BJ (cell line): ENCODE measurements at regions not wholly inside any gene's neighbourhood (a gene's known extent, or its start where the extent isn't known, plus 50 kb on each side); places are given as distances from the start of the nearest gene placed in this dataset.

Experiments used
- CTCF ChIA-PET: fragments of 350-600 bp; formaldehyde crosslinking; extraction: SDS; loops from one replicate; lab custom pipeline; 2021; ENCODE audit warnings: antibody characterized with exemption, inconsistent platforms; lab: Yijun Ruan, JAX
- POLR2A ChIA-PET: fragments of 300-600 bp; sonication (Branson Sonifier 250); formaldehyde crosslinking; extraction: SDS; loops from one replicate; lab custom pipeline; 2021; ENCODE audit warnings: antibody characterized with exemption; lab: Charles Lee
- DNase-seq: peaks from one replicate; pipeline ENCODE4 v3.0.0-alpha.2; 2011; ENCODE audit warnings: low read depth
- H3K27me3 ChIP-seq: 2 replicates; pipeline ENCODE4 v1.6.0; 2011; ENCODE audit warnings: low read length; ENCODE audit not compliant: control insufficient read depth, insufficient read depth
- H3K36me3 ChIP-seq: 2 replicates; pipeline ENCODE4 v1.5.1; 2011; ENCODE audit warnings: low read length; ENCODE audit not compliant: control insufficient read depth, insufficient read depth
- H3K4me3 ChIP-seq: 2 replicates; pipeline ENCODE4 v1.5.1; 2011; ENCODE audit warnings: low read depth, mild to moderate bottlenecking, control low read depth, low read length
- CTCF ChIP-seq: IDR thresholded peaks from 2 replicates; pipeline ENCODE4 v1.5.1; 2011; ENCODE audit warnings: low read depth, mild to moderate bottlenecking, control low read depth, inconsistent platforms, low read length, moderate library complexity; ENCODE audit not compliant: insufficient read depth

- no peak for DNase-seq
- ChIA-PET CTCF (no interaction called here), POLR2A (no interaction called here)
Observed at GRCh38 chr1:218510153-218510772, 165.1 kb downstream of the TGFB2 start.

GRCh38 chr1:218513328-218513727, 168.2 kb downstream of the TGFB2 start:
- no peak for DNase-seq
- H3K4me3 ChIP-seq: no peak overlapping the region
- no peak for TF ChIP-seq CTCF
- ChIA-PET CTCF (no interaction called here), POLR2A (no interaction called here)
- no peaks in the 10 kb centered on the region for H3K27me3 ChIP-seq
- no peaks in the 10 kb centered on the region for H3K36me3 ChIP-seq

More at GRCh38 chr1:218510153-218510772, 165.1 kb downstream of the TGFB2 start:
- no peak overlapping the region for H3K4me3 ChIP-seq
- no peaks in the 10 kb centered on the region for H3K36me3 ChIP-seq
- H3K27me3 ChIP-seq: no peaks in the 10 kb centered on the region
- no peak for TF ChIP-seq CTCF

- no peak for DNase-seq
- POLR2A ChIA-PET: no interaction called here
- CTCF ChIA-PET: no interaction called here
- Histone ChIP-seq H3K36me3 (no peaks in the 10 kb centered on the region), H3K27me3 (no peaks in the 10 kb centered on the region), H3K4me3 (no peak overlapping the region)
- TF ChIP-seq CTCF: no peak
Observed at GRCh38 chr1:218514689-218515088, 169.6 kb downstream of the TGFB2 start.

- POLR2A ChIA-PET: no interaction called here
- no peak for TF ChIP-seq CTCF
- CTCF ChIA-PET: interaction anchor here (0.5 to 3.8 kb wide), 5 partner anchors 10 to 1152 kb away, joined by 3 to 10 read pairs (median 4); no protein-coding TSS in a partner anchor
Observed at GRCh38 chr1:218516526-218516925, 171.4 kb downstream of the TGFB2 start.

GRCh38 chr1:218517459-218517858, 172.3 kb downstream of the TGFB2 start:
- CTCF ChIA-PET: interaction anchor here (0.9 to 3.8 kb wide), 3 partner anchors 12 to 107 kb away, joined by 3 to 10 read pairs (median 4); no protein-coding TSS in a partner anchor
- H3K27me3 ChIP-seq: no peaks in the 10 kb centered on the region
- H3K36me3 ChIP-seq: no peaks in the 10 kb centered on the region
- no peak for TF ChIP-seq CTCF
- POLR2A ChIA-PET: no interaction called here
- no peak for DNase-seq
- H3K4me3 ChIP-seq: no peak overlapping the region

More at GRCh38 chr1:218516526-218516925, 171.4 kb downstream of the TGFB2 start:
- no peak for DNase-seq
- Histone ChIP-seq H3K27me3 (no peaks in the 10 kb centered on the region), H3K36me3 (no peaks in the 10 kb centered on the region), H3K4me3 (no peak overlapping the region)
